K562 (cell line): ENCODE measurements at regions not wholly inside any gene's neighbourhood (a gene's known extent, or its start where the extent isn't known, plus 50 kb on each side); places are given as distances from the start of the nearest gene placed in this dataset.

ENCODE experiments used
- ATAC-seq: fragments of 200-7000 bp; cut with Tn5 transposase; 3 replicates; pipeline ENCODE4 v1.9.1; 2020; ENCODE audit warnings: moderate library complexity
- BruUV-seq: library from RNA; stranded (reverse); fragments of 400-500 nt; replicated peaks from 2 replicates; lab custom pipeline; 2021; lab: Mats Ljungman, UMichigan
- CTCF ChIA-PET: fragments of 300-600 bp; formaldehyde crosslinking; extraction: SDS; loops from one replicate; lab custom pipeline; 2021; ENCODE audit warnings: low intra/inter-chr PET ratio; lab: Yijun Ruan, JAX
- POLR2A ChIA-PET: fragments of 300-600, 350-650 bp; sonication (Branson Sonifier 250); formaldehyde crosslinking; extraction: SDS; loops from one replicate; lab custom pipeline; 2021; ENCODE audit warnings: antibody characterized with exemption, inconsistent platforms; lab: Yijun Ruan, JAX
- DNase-seq, 4 experiments: peaks; one replicate each; pipeline versions ENCODE4 v3.0.0 to v3.0.0-alpha.2; 2011 to 2018; ENCODE audit warnings: low spot score in 3 of 4, mixed read lengths in 3 of 4; ENCODE audit errors: extremely low read depth in 1 of 4
- FAIRE-seq: peaks from 2 replicates; lab custom pipeline; 2011; peaks lifted over from hg19 to GRCh38; lab: Jason Lieb, UNC
- H2AFZ ChIP-seq: 2 replicates; pipeline ENCODE4 v1.6.0; 2011; ENCODE audit warnings: low read depth, low read length, control low read depth, inconsistent platforms
- H3K27ac ChIP-seq: fragments of 200-600 bp; 3 replicates; pipeline ENCODE4 v1.8.0; 2011; ENCODE audit warnings: low read depth, mild to moderate bottlenecking, control low read depth, inconsistent platforms, low read length, moderate library complexity, mixed read lengths; ENCODE audit errors: extremely low read depth
- H3K27me3 ChIP-seq, 2 experiments: fragments of 300-600 bp in 1 of 2; 2 replicates in 1 of 2; 3 replicates in 1 of 2; pipeline versions ENCODE4 v1.6.0 to v1.8.0; 2011; ENCODE audit warnings: inconsistent platforms in 2 of 2, low read length in 2 of 2, mild to moderate bottlenecking in 1 of 2, mixed read lengths in 1 of 2, moderate library complexity in 1 of 2; ENCODE audit not compliant: control insufficient read depth in 2 of 2, insufficient read depth in 2 of 2
- H3K36me3 ChIP-seq: fragments of 300-600 bp; 3 replicates; pipeline ENCODE4 v1.8.0; 2011; ENCODE audit warnings: mild to moderate bottlenecking, low read length, inconsistent platforms; ENCODE audit not compliant: control insufficient read depth, insufficient read depth
- H3K4me1 ChIP-seq, 2 experiments: fragments of 200-600 bp in 1 of 2; replicated peaks in 1 of 2; 2 replicates in 1 of 2; 3 replicates in 1 of 2; pipeline versions ENCODE4 v1.5.1 to v1.8.0; 2011; ENCODE audit warnings: inconsistent platforms in 2 of 2, low read length in 2 of 2, mild to moderate bottlenecking in 1 of 2, mixed read lengths in 1 of 2, moderate library complexity in 1 of 2; ENCODE audit not compliant: control insufficient read depth in 2 of 2, insufficient read depth in 2 of 2
- H3K4me2 ChIP-seq: 2 replicates; pipeline ENCODE4 v1.6.1; 2011; ENCODE audit warnings: low read length, control low read depth, inconsistent platforms, mixed read lengths; ENCODE audit not compliant: insufficient read depth
- H3K4me3 ChIP-seq: fragments of 200-600 bp; sonication (generic), shearing (Covaris generic); 2 replicates; pipeline ENCODE4 v1.5.1; 2016; ENCODE audit warnings: control low read depth, inconsistent platforms
- H3K79me2 ChIP-seq: fragments of 200-600 bp; 3 replicates; pipeline ENCODE4 v1.8.0; 2011; ENCODE audit warnings: low read length, inconsistent platforms; ENCODE audit not compliant: control insufficient read depth, insufficient read depth
- H3K9ac ChIP-seq, 2 experiments: 2 replicates each; pipeline versions ENCODE4 v1.6.0 to v1.6.1; 2011; ENCODE audit warnings: low read depth in 2 of 2, low read length in 2 of 2, control low read depth in 1 of 2, inconsistent platforms in 1 of 2, mild to moderate bottlenecking in 1 of 2, mixed read lengths in 1 of 2; ENCODE audit not compliant: insufficient read depth in 1 of 2
- H3K9me1 ChIP-seq: one replicate; pipeline ENCODE4 v1.6.0; 2011; ENCODE audit warnings: inconsistent platforms, mild to moderate bottlenecking, low read length, moderate library complexity; ENCODE audit not compliant: control insufficient read depth, insufficient read depth
- H3K9me3 ChIP-seq: replicated peaks from 2 replicates; pipeline ENCODE4 v1.5.1; 2011; ENCODE audit warnings: low read depth, low read length, inconsistent platforms; ENCODE audit not compliant: control insufficient read depth, insufficient read depth
- H4K20me1 ChIP-seq: replicated peaks from 2 replicates; pipeline ENCODE4 v1.6.1; 2011; ENCODE audit warnings: low read length, inconsistent platforms, mixed read lengths; ENCODE audit not compliant: control insufficient read depth, insufficient read depth
- ESRRA ChIP-seq: fragments of 450-650 bp; IDR thresholded peaks from 2 replicates; pipeline ENCODE4 v1.6.1; 2014; ENCODE audit warnings: low read depth, mild to moderate bottlenecking, moderate library complexity, borderline replicate concordance
- GTF2F1 ChIP-seq: IDR thresholded peaks from 2 replicates; pipeline ENCODE4 v1.6.1; 2011; ENCODE audit warnings: low read depth, low read length, improper control_type of control experiment
- MAZ ChIP-seq, 2 experiments: fragments of 450-650 bp in 1 of 2; sonication (generic) in 1 of 2; formaldehyde crosslinking; IDR thresholded peaks in 1 of 2; conservative IDR thresholded peaks in 1 of 2; 2 replicates each; pipeline versions ENCODE4 v1.4.0 to v1.5.0; 2020; ENCODE audit warnings: mild to moderate bottlenecking in 1 of 2, missing genetic modification reagents in 1 of 2
- NEUROD1 ChIP-seq: fragments of 150-350 bp; IDR thresholded peaks from 2 replicates; pipeline ENCODE4 v1.6.1; 2014; ENCODE audit warnings: borderline replicate concordance, low read length, low read depth; ENCODE audit not compliant: partially characterized antibody
- RBM39 ChIP-seq: fragments of 200-400 bp; formaldehyde crosslinking; optimal IDR thresholded peaks from 2 replicates; pipeline ENCODE3; 2018; ENCODE audit warnings: low read depth, low read length
- SMAD3 ChIP-seq: fragments of 450-650 bp; formaldehyde crosslinking; conservative IDR thresholded peaks from 2 replicates; pipeline ENCODE4 v1.4.0; 2020; ENCODE audit warnings: mild to moderate bottlenecking
- TCF7L2 ChIP-seq: fragments of 150-350 bp; IDR thresholded peaks from 2 replicates; pipeline ENCODE4 v1.6.1; 2016; ENCODE audit warnings: low read depth, mild to moderate bottlenecking, low read length, moderate library complexity
- ZNF408 ChIP-seq: fragments of 250-450 bp; sonication (Bioruptor Pico); IDR thresholded peaks from 2 replicates; pipeline ENCODE4 v1.4.0; 2020; ENCODE audit warnings: low read depth, mild to moderate bottlenecking, moderate library complexity
- ZNF583 ChIP-seq: fragments of 250-450 bp; sonication (Bioruptor Pico); IDR thresholded peaks from 2 replicates; pipeline ENCODE4 v1.4.0; 2020
- WGBS: fragments of 100-300 bp; shearing (Covaris generic); methylation state at CpG from one replicate; pipeline ENCODE4 v1.1.6; 2016; ENCODE audit warnings: low coverage, mixed read lengths; ENCODE audit not compliant: insufficient coverage; ENCODE audit errors: missing lambda C conversion rate; 5-methylcytosine and 5-hydroxymethylcytosine counted together
- in situ Hi-C: fragments of 300-500 bp; cut with MboI; formaldehyde crosslinking; loops from 4 replicates; pipeline ENCODE4 v1.15.0; 2018; ENCODE audit warnings: inconsistent platforms, mixed read lengths
- intact Hi-C: fragments of 100-400 bp; cut with micrococcal nuclease; formaldehyde crosslinking; loops from 2 replicates; pipeline ENCODE4 v1.14.2; 2022
- TF ChIP-seq, protein P1 (sequence below): fragments of 250-450 bp; sonication (Bioruptor Pico); IDR thresholded peaks from 2 replicates; pipeline ENCODE4 v1.4.0; 2020
- TF ChIP-seq, protein P2 (sequence below): sonication (generic); formaldehyde crosslinking; IDR thresholded peaks from 2 replicates; pipeline ENCODE4 v1.4.0; 2020; ENCODE audit warnings: mild to moderate bottlenecking, missing genetic modification reagents
- TF ChIP-seq, protein P3 (sequence below): fragments of 250-450 bp; sonication (Bioruptor Pico); IDR thresholded peaks from 2 replicates; pipeline ENCODE4 v1.5.0; 2021; ENCODE audit warnings: mild to moderate bottlenecking, moderate library complexity
- TF ChIP-seq, protein P4 (sequence below): sonication (generic); formaldehyde crosslinking; IDR thresholded peaks from 2 replicates; pipeline ENCODE4 v1.9.0; 2022; ENCODE audit warnings: mild to moderate bottlenecking, missing genetic modification reagents

DNA sequence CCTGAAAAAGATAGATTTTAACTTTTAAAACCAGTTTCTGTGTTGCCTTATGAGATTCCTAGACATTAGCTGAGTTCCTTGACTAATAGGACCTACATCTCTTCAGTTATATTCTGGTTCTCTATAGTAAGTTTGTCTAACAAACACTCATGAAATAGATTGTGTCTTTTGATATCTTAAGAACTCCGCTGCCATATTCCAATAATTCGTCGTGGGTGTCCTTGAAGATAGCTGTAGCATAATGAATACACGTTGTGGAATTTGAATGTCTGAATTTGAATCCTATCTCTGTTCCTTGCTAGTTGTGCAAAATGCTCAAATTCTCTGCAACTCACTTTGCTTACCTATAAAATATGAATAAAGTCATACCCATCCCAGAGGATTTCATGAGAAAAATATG lies 176.8 kb upstream of the COL3A1 start:
- H3K9ac ChIP-seq: no peak overlapping the region
- no peak for TF ChIP-seq NEUROD1
- no peak for TF ChIP-seq ZNF408 (CRISPR knock-in tag)
- TF ChIP-seq, protein P1, sequence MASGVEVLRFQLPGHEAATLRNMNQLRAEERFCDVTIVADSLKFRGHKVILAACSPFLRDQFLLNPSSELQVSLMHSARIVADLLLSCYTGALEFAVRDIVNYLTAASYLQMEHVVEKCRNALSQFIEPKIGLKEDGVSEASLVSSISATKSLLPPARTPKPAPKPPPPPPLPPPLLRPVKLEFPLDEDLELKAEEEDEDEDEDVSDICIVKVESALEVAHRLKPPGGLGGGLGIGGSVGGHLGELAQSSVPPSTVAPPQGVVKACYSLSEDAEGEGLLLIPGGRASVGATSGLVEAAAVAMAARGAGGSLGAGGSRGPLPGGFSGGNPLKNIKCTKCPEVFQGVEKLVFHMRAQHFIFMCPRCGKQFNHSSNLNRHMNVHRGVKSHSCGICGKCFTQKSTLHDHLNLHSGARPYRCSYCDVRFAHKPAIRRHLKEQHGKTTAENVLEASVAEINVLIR (CRISPR knock-in tag): no peak
- no peak for TF ChIP-seq GTF2F1
- TF ChIP-seq SMAD3 (CRISPR knock-in tag): no peak
- TF ChIP-seq, protein P2, sequence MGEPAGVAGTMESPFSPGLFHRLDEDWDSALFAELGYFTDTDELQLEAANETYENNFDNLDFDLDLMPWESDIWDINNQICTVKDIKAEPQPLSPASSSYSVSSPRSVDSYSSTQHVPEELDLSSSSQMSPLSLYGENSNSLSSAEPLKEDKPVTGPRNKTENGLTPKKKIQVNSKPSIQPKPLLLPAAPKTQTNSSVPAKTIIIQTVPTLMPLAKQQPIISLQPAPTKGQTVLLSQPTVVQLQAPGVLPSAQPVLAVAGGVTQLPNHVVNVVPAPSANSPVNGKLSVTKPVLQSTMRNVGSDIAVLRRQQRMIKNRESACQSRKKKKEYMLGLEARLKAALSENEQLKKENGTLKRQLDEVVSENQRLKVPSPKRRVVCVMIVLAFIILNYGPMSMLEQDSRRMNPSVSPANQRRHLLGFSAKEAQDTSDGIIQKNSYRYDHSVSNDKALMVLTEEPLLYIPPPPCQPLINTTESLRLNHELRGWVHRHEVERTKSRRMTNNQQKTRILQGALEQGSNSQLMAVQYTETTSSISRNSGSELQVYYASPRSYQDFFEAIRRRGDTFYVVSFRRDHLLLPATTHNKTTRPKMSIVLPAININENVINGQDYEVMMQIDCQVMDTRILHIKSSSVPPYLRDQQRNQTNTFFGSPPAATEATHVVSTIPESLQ (CRISPR knock-in tag): no peak
- no peak for TF ChIP-seq RBM39
- TF ChIP-seq, protein P3, sequence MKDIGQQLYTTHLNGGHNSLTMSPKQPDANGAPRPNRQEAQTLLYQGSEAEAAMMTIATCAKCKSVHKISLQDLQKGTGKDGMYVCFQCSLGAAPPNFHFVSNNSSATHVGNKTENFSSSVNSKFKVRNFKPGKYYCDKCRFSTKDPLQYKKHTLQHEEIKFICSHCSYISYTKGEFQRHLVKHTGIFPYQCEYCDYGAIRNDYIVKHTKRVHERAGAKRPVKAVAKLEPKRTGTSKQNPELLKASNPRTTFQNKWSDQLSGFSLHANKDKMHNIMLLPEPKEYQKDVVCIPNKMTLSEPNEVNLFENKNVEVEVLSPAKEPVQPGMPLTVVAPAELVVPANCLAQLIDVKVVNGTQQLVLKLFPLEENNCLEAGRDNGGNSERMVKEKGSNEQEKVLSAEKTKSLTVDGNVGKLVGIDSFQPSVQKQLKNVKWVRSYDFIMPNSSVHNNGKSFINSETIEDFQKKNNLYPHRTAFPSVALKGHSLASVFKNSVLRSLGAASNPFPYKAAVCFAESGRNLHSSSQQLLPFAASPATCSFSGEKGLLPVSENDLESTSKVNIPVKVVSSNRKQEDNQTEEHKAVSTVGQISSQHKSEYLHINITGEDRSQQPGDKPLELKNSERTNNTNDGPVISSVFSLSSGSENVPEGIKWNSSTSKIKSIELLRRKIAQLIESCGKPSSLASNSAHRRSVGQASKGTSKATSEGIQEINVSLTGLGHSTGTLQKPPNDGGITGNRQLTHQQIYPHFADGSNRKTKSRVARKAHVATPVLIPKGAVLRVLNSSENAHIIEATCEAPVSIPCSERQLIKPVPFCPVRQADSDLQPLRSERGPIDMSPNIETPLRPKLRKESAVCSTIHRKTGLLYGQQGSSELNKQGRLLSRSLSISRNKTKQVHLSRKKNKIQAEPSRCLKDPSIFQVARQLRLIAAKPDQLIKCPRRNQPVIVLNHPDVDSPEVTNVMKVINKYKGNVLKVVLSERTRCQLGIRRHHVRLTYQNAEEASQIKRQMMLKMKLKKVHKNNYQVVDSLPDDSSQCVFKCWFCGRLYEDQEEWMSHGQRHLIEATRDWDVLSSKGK (CRISPR knock-in tag): no peak
- TF ChIP-seq TCF7L2: no peak
- TF ChIP-seq ESRRA: no peak
- no peak for TF ChIP-seq MAZ (CRISPR knock-in tag; conservative IDR thresholded peaks at IDR 0.05 in 1 of 2, IDR thresholded peaks at IDR 0.05 in 1 of 2)
- TF ChIP-seq ZNF583 (CRISPR knock-in tag): no peak
- TF ChIP-seq, protein P4, sequence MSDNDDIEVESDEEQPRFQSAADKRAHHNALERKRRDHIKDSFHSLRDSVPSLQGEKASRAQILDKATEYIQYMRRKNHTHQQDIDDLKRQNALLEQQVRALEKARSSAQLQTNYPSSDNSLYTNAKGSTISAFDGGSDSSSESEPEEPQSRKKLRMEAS (CRISPR knock-in tag): no peak
- TF ChIP-seq, all 486 proteins: peak for 0
- Histone ChIP-seq H3K4me1 (no peaks in the 10 kb centered on the region), H3K4me3 (no peak overlapping the region), H3K27ac (no peak overlapping the region), H2AFZ (no peak overlapping the region), H3K27me3 (no peaks in the 10 kb centered on the region), H3K4me2 (no peak overlapping the region), H3K9me1 (no peaks in the 10 kb centered on the region), H3K9me3 (no peaks in the 10 kb centered on the region), H3K36me3 (no peaks in the 10 kb centered on the region), H4K20me1 (no peaks in the 10 kb centered on the region), H3K79me2 (no peaks in the 10 kb centered on the region)
- CTCF ChIA-PET: no interaction called here
- DNase-seq (no peak), ATAC-seq (no peak), FAIRE-seq (no peak)
- in situ Hi-C loops: no loop called here
- POLR2A ChIA-PET: no interaction called here
- 2% methylated on average over 4 of the region's 4 CpGs for WGBS
- intact Hi-C loops: no loop called here
- BruUV-seq: no TSS peak
